ENCODE measurements at regions not wholly inside any gene's neighbourhood (a gene's known extent, or its start where the extent isn't known, plus 50 kb on each side); places are given as distances from the start of the nearest gene placed in this dataset.

DNA sequence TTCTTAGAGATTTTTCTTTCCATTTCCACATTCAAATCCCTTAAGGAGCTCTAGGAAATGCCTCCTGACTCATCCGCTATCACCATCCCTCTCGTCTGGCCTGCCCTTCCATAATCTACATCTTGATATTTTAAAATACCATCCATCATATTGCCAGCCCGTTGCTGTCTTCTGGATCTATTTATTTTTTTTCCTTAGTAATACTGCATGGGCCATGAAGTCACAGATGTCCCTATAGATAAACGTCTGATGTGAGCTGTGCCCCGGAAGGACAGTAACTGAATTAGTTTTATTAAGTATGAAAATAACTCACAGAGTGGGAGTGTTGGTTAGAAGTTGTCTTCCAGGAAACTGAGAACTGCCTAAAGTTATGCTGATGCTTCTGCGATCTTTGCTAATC lies 76.2 kb downstream of the KLF6 start:
- H3K27ac ChIP-seq (ENCODE audit: insufficient read depth, low read depth, low read length, poor library complexity, severe bottlenecking): no peak overlapping the region

DNA sequence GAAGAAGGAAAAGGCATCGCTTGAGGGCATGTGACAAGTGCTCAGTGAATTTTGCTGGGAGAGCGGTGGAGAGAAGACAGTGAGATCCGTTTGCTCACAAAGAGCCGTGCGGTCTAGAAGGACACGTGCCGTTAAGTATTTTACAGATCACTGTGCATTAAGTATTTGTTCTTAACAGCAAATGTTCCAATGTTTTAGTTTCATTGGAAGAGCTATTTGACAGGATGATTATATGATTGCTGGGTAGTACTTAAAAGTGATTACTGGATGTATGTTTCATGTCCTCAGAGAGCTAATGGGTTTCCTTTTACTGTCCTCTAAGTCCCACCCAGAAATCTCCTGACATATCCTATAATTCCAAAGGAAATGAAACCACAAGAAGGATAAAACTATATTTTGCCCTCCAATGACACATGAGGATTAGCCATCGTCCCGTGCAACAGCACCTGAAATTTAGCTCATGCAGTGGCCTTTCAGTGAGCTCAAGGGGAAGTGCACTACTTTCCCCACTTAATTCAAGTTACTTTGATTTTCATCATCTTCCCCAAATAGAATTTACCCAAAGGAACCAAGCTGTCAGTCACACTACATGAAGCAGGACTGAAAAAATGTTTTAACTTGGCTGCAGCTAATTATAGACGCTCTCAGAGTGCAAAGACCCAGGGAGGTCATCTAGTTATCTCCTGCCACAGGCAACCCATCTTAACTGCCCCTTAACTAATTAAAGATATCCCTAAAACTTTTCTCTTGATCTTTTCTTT lies 80.3 kb downstream of the KLF6 start:
- 94 to 97% methylated on average over 10 of the region's 10 CpGs for WGBS, 2 experiments
- no peak overlapping the region for H3K27ac ChIP-seq (ENCODE audit: insufficient read depth, low read depth, low read length, poor library complexity, severe bottlenecking)
- H3K27me3 ChIP-seq (ENCODE audit: control insufficient read depth, insufficient read depth, low read length, poor library complexity, severe bottlenecking): no peaks in the 10 kb centered on the region
- H3K9me3 ChIP-seq (ENCODE audit: control insufficient read depth, low read length): no peaks in the 10 kb centered on the region
- H3K4me3 ChIP-seq (ENCODE audit: insufficient read depth, low read depth, low read length): no peak overlapping the region
- no peaks in the 10 kb centered on the region for H3K36me3 ChIP-seq (ENCODE audit: control insufficient read depth, insufficient read depth, low read length)
- H3K4me1 ChIP-seq (ENCODE audit: control insufficient read depth, insufficient read depth, low read length): no peaks in the 10 kb centered on the region

More for the DNA sequence above, 76.2 kb downstream of the KLF6 start:
- Histone ChIP-seq H3K27me3 (ENCODE audit: control insufficient read depth, insufficient read depth, low read length, poor library complexity, severe bottlenecking) (no peaks in the 10 kb centered on the region), H3K36me3 (ENCODE audit: control insufficient read depth, insufficient read depth, low read length) (no peaks in the 10 kb centered on the region), H3K4me1 (ENCODE audit: control insufficient read depth, insufficient read depth, low read length) (no peaks in the 10 kb centered on the region), H3K4me3 (ENCODE audit: insufficient read depth, low read depth, low read length) (no peak overlapping the region), H3K9me3 (ENCODE audit: control insufficient read depth, low read length) (no peaks in the 10 kb centered on the region)
- WGBS, 2 experiments: 89 to 90% methylated on average over 6 of the region's 6 CpGs

DNA sequence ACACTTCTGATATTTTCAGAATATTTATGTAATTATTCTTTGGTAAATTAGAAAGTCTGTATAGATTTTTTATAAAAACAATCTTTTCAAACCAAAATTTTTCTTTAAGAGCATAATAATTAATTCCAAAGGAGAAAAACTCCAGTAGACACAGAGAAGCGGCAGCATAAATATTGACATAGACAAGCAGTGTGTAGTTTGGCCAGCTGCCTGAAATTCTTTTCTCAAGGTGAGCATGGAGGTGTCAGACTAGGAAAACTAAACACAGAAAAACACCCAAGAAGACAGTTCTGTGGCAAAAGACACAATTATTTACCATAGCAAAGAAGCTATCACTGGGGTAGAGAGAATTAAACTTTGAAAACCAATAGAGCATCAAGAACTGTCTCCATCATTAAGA lies 82.4 kb downstream of the KLF6 start:
- H3K27me3 ChIP-seq (ENCODE audit: control insufficient read depth, insufficient read depth, low read length, poor library complexity, severe bottlenecking): no peaks in the 10 kb centered on the region
- no peaks in the 10 kb centered on the region for H3K4me1 ChIP-seq (ENCODE audit: control insufficient read depth, insufficient read depth, low read length)
- no peak overlapping the region for H3K4me3 ChIP-seq (ENCODE audit: insufficient read depth, low read depth, low read length)
- H3K36me3 ChIP-seq (ENCODE audit: control insufficient read depth, insufficient read depth, low read length): no peaks in the 10 kb centered on the region
- H3K27ac ChIP-seq (ENCODE audit: insufficient read depth, low read depth, low read length, poor library complexity, severe bottlenecking): no peak overlapping the region
- H3K9me3 ChIP-seq (ENCODE audit: control insufficient read depth, low read length): no peaks in the 10 kb centered on the region
- 90 to 100% methylated on average over 1 of the region's 1 CpG for WGBS, 2 experiments

DNA sequence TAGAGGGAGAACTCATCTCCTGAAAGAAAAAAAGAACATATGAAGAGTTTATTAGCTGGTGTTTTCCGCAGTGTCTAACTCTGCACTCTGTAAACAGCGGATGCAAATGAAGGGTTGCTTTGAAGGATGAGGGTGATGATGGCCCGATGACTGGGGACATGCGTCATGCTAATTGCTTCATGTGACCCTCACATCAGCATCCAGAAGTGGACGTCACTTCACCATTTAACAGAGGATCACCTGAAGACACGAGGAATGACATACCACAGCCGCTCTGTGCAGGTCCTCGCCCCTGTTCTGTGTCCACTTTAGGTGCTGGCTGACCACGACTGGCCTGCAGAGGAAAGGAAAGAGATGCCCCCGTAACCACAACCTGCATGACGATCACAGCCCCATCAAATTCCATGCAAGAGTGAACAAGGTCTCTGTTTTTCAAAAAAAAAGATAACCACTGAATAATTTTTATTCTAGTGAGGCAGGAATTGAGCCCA lies 82.9 kb downstream of the KLF6 start:
- H3K4me1 ChIP-seq (ENCODE audit: control insufficient read depth, insufficient read depth, low read length): no peaks in the 10 kb centered on the region
- H3K4me3 ChIP-seq (ENCODE audit: insufficient read depth, low read depth, low read length): no peak overlapping the region
- 93 to 97% methylated on average over 11 of the region's 11 CpGs for WGBS, 2 experiments
- H3K9me3 ChIP-seq (ENCODE audit: control insufficient read depth, low read length): no peaks in the 10 kb centered on the region
- H3K27me3 ChIP-seq (ENCODE audit: control insufficient read depth, insufficient read depth, low read length, poor library complexity, severe bottlenecking): no peaks in the 10 kb centered on the region
- no peak overlapping the region for H3K27ac ChIP-seq (ENCODE audit: insufficient read depth, low read depth, low read length, poor library complexity, severe bottlenecking)
- H3K36me3 ChIP-seq (ENCODE audit: control insufficient read depth, insufficient read depth, low read length): no peaks in the 10 kb centered on the region

DNA sequence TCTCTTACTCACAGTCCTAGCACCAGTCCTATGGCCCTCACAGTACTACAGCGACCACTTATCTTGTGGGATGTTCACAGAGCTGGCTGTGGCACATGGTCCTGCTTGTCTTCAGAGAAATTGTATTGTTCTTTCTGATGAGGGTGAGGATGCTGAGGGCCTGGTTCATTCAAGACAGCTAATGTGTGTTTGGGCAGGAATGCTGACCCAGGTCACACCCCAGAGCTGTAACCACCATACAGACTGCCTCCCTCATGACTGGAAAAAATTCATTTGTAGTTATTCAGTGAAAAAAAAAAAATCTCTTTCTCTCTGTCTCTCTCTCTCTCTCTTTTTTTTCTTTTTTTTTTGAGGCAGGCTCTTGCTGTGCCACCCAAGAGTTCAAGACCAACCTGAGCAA lies 83.5 kb downstream of the KLF6 start:
- no peak overlapping the region for H3K27ac ChIP-seq (ENCODE audit: insufficient read depth, low read depth, low read length, poor library complexity, severe bottlenecking)
- no peaks in the 10 kb centered on the region for H3K27me3 ChIP-seq (ENCODE audit: control insufficient read depth, insufficient read depth, low read length, poor library complexity, severe bottlenecking)
- H3K4me3 ChIP-seq (ENCODE audit: insufficient read depth, low read depth, low read length): no peak overlapping the region
- 100% methylated on average over 1 of the region's 1 CpG for WGBS, 2 experiments
- no peaks in the 10 kb centered on the region for H3K9me3 ChIP-seq (ENCODE audit: control insufficient read depth, low read length)
- no peaks in the 10 kb centered on the region for H3K4me1 ChIP-seq (ENCODE audit: control insufficient read depth, insufficient read depth, low read length)
- no peaks in the 10 kb centered on the region for H3K36me3 ChIP-seq (ENCODE audit: control insufficient read depth, insufficient read depth, low read length)

DNA sequence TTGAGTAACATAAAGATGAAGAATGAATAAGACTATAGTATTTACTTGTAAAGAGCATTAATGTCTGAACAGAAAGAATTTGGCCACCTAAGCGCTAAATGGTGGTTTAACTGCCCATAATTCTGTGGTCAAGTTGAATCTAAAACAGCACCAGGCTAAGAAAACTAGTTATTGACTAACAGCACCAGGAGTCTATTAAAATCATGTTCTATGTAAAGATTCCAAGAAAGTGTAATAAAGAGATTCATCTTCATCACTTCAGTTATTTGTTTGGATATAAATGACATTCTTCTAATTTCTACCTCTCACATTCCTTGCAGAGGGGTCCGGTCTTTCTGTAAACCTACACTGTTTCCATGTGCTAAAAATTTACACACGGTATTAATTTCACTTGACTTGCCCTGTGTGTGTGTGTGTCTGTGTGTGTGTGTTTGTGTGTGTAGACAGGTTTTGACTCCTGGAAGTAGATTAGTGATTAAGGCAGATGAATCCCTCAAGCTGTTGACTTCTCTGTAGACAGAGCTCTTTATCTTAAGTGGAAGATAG lies 84.4 kb downstream of the KLF6 start:
- Histone ChIP-seq H3K9me3 (ENCODE audit: control insufficient read depth, low read length) (no peaks in the 10 kb centered on the region), H3K4me1 (ENCODE audit: control insufficient read depth, insufficient read depth, low read length) (no peaks in the 10 kb centered on the region), H3K27me3 (ENCODE audit: control insufficient read depth, insufficient read depth, low read length, poor library complexity, severe bottlenecking) (no peaks in the 10 kb centered on the region), H3K4me3 (ENCODE audit: insufficient read depth, low read depth, low read length) (no peak overlapping the region), H3K27ac (ENCODE audit: insufficient read depth, low read depth, low read length, poor library complexity, severe bottlenecking) (no peak overlapping the region), H3K36me3 (ENCODE audit: control insufficient read depth, insufficient read depth, low read length) (no peaks in the 10 kb centered on the region)
- 84 to 93% methylated on average over 1 to 3 of the region's 3 CpGs for WGBS, 2 experiments

DNA sequence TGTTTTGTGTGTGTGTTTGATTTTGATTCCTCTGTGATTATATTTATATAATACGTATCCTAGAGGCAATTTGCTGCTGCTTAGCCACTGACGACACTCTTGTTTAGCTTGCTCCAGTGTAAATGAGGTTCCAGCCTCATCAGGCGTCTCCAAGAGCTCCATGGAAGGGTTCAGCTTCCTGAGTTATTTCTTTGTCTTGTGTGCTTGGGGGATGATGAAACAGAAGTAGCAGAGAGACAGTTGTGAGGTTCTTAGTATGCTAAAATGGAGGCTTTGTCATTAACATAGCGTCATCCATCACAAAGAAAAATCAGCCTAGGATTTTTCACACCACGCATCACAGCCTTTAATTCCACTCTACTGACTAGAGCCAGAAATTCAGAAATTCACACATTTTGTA lies 85.1 kb downstream of the KLF6 start:
- no peaks in the 10 kb centered on the region for H3K36me3 ChIP-seq (ENCODE audit: control insufficient read depth, insufficient read depth, low read length)
- 73 to 74% methylated on average over 5 of the region's 5 CpGs for WGBS, 2 experiments
- H3K4me3 ChIP-seq (ENCODE audit: insufficient read depth, low read depth, low read length): no peak overlapping the region
- H3K27me3 ChIP-seq (ENCODE audit: control insufficient read depth, insufficient read depth, low read length, poor library complexity, severe bottlenecking): no peaks in the 10 kb centered on the region
- no peaks in the 10 kb centered on the region for H3K4me1 ChIP-seq (ENCODE audit: control insufficient read depth, insufficient read depth, low read length)
- no peak overlapping the region for H3K27ac ChIP-seq (ENCODE audit: insufficient read depth, low read depth, low read length, poor library complexity, severe bottlenecking)
- H3K9me3 ChIP-seq (ENCODE audit: control insufficient read depth, low read length): no peaks in the 10 kb centered on the region

DNA sequence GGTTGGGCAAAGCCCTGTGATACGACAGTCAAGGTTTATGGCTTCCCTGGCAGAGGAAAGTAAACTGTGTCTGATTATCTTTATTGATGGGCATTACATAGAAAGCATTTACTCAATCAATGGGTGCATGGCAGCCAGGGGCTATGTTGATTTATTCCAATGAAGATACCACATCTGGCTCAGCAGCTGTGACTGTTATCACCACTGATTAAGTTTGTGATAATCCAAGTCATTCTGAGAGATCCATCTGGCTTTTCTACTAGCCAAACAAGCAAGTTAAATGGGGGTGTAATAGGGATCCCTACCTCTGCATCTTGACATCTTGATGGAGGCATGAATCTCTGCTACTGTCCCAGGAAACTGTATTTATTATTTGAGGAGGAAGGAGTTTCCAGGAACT lies 86.7 kb downstream of the KLF6 start:
- H3K27me3 ChIP-seq (ENCODE audit: control insufficient read depth, insufficient read depth, low read length, poor library complexity, severe bottlenecking): no peaks in the 10 kb centered on the region
- no peaks in the 10 kb centered on the region for H3K4me1 ChIP-seq (ENCODE audit: control insufficient read depth, insufficient read depth, low read length)
- H3K36me3 ChIP-seq (ENCODE audit: control insufficient read depth, insufficient read depth, low read length): no peaks in the 10 kb centered on the region
- no peaks in the 10 kb centered on the region for H3K9me3 ChIP-seq (ENCODE audit: control insufficient read depth, low read length)
- no peak overlapping the region for H3K27ac ChIP-seq (ENCODE audit: insufficient read depth, low read depth, low read length, poor library complexity, severe bottlenecking)
- H3K4me3 ChIP-seq (ENCODE audit: insufficient read depth, low read depth, low read length): no peak overlapping the region
- 92 to 96% methylated on average over 1 of the region's 1 CpG for WGBS, 2 experiments

DNA sequence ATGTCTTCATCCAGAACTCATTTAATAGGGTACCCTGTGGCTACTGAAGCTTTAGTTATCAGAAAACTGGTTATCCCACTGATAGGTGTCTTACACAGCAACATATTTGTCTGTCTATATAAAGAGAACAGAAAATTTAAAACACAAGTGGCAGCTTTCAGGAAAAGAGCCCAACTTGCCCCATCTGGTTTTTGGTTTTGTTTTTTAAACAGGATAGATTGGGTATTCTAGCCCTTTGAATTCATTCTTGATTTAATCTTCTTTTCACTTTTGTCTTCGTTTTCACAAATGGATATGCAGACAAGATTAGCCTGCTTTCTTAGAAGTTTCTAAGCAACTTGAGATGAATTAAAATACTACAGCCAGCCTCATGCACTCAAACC lies 91.3 kb downstream of the KLF6 start:
- Histone ChIP-seq H3K9me3 (ENCODE audit: control insufficient read depth, low read length) (no peaks in the 10 kb centered on the region), H3K27me3 (ENCODE audit: control insufficient read depth, insufficient read depth, low read length, poor library complexity, severe bottlenecking) (no peaks in the 10 kb centered on the region), H3K4me1 (ENCODE audit: control insufficient read depth, insufficient read depth, low read length) (no peaks in the 10 kb centered on the region), H3K36me3 (ENCODE audit: control insufficient read depth, insufficient read depth, low read length) (no peaks in the 10 kb centered on the region), H3K27ac (ENCODE audit: insufficient read depth, low read depth, low read length, poor library complexity, severe bottlenecking) (no peak overlapping the region), H3K4me3 (ENCODE audit: insufficient read depth, low read depth, low read length) (no peak overlapping the region)
- 64 to 83% methylated on average over 1 of the region's 1 CpG for WGBS, 2 experiments

DNA sequence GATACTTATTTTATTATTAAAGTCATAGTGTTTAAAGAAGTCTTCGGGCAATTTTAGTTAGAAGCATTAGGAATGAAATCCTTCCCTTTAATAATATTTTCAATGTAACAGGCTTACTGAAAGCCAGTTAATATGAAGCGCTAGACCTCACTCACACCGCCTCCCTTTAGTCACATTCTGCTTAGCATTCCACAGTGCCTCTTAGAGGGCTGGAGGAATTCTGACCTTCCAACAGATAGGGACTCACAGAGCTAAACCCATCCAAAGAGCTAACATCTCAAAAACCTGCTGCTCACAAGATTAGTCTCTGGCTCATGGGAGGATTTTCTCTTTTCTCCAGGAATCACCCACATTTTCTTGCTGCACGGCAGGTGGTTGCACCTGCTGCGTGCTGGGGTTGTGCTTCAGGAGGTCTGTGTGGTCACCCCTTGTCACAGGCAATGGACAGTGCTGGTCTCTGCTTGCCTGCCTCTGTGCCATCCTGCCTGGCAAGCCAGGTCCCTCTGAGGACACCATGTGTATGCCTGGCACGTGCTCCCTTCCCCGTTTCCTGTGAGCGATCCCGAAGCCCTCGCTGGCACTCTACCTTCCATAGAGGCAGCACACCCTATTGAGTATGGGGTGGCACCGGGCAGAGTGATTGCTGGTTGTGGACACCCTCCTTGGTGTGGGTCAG lies 91.8 kb downstream of the KLF6 start:
- Histone ChIP-seq H3K4me1 (ENCODE audit: control insufficient read depth, insufficient read depth, low read length) (no peaks in the 10 kb centered on the region), H3K27me3 (ENCODE audit: control insufficient read depth, insufficient read depth, low read length, poor library complexity, severe bottlenecking) (no peaks in the 10 kb centered on the region), H3K4me3 (ENCODE audit: insufficient read depth, low read depth, low read length) (no peak overlapping the region), H3K27ac (ENCODE audit: insufficient read depth, low read depth, low read length, poor library complexity, severe bottlenecking) (no peak overlapping the region), H3K9me3 (ENCODE audit: control insufficient read depth, low read length) (no peaks in the 10 kb centered on the region), H3K36me3 (ENCODE audit: control insufficient read depth, insufficient read depth, low read length) (no peaks in the 10 kb centered on the region)
- 94 to 96% methylated on average over 10 to 11 of the region's 11 CpGs for WGBS, 2 experiments

All from ectodermal cell (in vitro differentiated cells).